Activated CD8-positive, alpha-beta memory T cell treated with anti-CD3 and anti-CD28 coated beads, Interleukin-2, amount 50 U/mL, for 48 hours (primary cell): ENCODE measurements at regions not wholly inside any gene's neighbourhood (a gene's known extent, or its start where the extent isn't known, plus 50 kb on each side); places are given as distances from the start of the nearest gene placed in this dataset.
A peak's percentile ranks its signal among the peaks of the same experiment; 100 is the strongest.
"Not testable (repeated sequence)": the region's sequence is repeated elsewhere in the genome, so short reads cannot be mapped to it uniquely, and the experiment has no call there.

Source experiments
- DNase-seq: peaks from one replicate; pipeline ENCODE4 v3.0.0-alpha.2; 2020

DNA sequence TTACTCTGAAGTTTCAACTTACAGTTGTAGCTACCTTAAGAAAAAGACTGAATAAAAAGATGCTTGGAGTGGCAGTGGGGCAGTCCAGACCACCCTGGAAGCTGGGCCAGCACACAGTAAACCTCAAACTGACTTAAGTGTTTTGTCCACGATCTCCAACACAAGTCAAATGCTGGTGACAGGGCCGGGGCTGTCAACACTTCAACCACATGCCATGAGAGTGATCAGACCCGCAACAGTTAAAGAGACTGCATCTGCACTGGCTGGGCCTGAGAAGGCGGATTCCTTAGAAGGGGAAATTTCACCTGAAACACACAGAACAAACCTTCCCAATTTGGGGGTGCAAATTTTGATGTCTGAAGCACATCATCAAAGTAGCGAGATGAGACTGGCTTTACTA, 223.5 kb upstream of the CAND1 start:
- DNase-seq = no peak

DNA sequence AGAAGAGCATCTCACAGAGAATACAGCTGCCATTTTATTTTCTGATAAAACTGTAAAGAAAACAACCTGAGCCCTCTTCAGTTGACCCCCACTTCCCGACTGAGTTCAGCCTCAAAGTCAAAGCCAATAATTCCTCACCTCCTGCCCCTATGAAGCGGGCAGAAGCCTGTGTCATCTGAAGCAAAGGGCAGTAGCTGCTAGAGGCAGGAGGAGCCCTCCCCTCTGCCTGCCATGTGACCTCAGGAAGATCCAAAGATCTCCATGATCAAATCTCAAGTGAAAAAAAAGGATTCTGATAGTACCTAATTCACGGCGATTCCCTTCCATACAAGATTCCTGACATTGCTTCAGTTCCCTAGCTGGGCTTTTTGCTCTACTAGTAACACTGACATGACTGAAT, 223.1 kb upstream of the CAND1 start:
- DNase-seq = no peak

DNA sequence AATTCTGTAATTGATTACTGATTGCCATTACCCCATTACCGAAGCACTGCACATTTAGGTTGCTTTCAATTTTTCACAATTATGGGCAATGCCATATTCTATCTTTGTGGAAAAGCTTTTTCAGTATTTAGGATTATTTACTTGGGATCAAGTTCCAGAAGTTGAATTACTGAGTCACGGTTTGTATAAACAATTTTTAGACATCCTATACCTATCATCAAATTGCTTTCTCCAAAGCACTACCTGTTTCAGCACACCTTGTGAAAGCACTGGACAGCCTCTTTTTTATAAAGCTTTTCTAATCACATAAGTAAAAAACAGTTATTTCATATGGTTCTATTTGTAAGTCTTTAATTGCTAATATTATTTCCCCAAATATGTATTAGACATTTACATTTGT, 221.5 kb upstream of the CAND1 start:
- no peak for DNase-seq

DNA sequence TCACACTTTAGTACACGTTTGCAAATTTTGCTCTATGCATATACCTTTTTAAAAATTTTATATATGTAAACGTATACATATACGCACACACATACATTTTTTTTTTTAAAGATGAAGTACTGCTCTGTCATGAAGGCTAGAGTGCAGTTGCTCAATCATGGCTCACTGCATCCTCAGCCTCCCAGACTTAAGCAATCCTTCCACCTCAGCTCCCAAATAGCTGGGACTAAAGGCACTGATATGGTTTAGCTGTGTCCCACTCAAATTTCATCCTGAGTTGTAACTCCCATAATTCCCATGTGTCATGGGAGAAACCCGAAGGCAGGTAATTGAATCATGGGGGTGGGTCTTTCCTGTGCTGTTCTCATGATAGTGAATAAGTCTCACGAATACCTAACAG, 220.8 kb upstream of the CAND1 start:
- DNase-seq = no peak

DNA sequence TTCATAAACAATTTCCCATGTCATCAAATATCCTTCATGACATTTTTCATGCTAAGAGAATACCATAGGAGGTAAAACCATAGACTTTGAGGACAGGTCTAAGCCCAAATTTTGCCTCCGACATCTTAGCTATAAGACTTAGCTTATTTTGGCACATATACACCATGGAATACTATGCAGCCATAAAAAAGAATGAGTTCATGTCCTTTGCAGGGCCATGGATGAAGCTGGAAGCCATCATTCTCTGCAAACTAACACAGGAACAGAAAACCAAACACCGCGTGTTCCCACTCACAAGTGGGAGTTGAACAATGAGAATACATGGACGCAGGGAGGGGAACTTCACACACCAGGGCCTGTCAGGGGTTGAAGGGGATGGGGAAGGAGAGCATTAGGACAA, 220.0 kb upstream of the CAND1 start:
- not testable (repeated sequence) for DNase-seq

DNA sequence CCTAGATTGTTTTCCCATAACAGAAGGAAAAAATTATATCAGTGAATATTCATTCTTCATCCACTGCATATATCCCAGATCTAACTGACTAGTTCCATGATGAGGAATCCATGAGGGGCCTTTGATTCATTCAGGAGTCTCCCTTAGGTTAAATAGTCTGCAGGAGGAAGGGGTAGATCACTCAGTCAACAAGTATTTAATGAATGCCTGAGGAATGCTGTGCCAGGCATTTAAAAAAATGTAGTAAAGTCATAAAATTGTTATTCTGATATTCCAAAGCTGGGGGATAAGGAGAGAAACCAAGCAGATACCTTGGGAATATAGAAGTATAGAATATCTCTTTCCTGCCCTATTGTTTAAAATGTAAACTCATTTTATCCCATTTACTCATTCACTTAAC, 216.2 kb upstream of the CAND1 start:
- no peak for DNase-seq

DNA sequence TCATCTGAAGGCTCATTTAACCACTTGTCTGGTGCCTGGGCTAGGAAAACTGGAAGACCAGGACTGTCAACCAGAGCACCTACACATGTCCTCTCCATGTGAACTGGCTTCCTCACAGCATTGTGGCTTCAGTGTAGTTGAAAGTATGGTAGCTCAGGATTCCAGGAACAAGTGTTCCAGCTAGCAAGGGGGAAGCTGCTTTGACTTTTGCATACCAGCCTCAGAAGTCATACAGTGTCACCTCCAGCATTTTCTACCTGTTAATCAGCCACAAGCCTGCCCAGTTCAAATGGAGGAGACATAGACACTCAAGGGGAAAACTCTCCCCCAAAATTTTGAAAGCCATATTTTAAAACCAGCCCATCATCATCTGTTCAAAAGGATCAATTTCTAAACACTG, 212.8 kb upstream of the CAND1 start:
- no peak for DNase-seq

DNA sequence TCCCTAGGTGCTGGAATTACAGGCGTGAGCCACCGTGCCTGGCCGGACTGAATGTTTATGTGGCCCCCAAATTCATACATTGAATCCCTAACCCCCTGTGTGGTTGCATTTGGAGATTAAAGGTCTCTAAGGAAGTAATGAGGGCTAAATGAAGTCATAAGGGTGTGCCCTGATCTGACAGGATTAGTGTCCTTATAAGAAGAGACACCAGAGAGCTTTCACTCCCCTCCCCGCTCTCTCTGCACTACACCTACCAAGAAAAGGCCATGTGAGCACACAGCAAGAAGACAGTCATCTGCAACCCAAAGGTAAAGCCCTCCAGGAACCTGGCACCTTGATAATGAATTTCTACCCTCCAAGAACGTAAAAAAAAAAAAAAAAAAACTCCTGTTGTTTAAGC, 212.1 kb upstream of the CAND1 start:
- no peak for DNase-seq

DNA sequence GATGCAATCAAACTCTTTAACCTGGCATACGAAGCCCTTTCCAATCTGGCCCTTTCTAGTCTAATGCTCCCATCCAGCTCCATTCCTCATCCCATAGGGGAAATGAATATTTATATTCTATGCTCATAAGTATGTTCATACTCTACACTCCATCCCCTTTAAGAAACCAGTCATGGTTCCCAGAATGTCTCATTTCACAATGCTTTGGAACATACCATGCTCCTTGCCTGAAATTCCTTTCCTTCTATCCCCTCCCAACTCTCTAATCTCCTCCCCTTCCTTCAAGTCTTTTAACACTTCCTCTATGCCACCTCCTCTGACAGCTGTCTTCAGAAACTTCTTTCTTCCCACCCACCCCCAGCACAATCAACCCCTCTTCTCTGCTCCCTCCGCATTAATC, 207.0 kb upstream of the CAND1 start:
- no peak for DNase-seq

DNA sequence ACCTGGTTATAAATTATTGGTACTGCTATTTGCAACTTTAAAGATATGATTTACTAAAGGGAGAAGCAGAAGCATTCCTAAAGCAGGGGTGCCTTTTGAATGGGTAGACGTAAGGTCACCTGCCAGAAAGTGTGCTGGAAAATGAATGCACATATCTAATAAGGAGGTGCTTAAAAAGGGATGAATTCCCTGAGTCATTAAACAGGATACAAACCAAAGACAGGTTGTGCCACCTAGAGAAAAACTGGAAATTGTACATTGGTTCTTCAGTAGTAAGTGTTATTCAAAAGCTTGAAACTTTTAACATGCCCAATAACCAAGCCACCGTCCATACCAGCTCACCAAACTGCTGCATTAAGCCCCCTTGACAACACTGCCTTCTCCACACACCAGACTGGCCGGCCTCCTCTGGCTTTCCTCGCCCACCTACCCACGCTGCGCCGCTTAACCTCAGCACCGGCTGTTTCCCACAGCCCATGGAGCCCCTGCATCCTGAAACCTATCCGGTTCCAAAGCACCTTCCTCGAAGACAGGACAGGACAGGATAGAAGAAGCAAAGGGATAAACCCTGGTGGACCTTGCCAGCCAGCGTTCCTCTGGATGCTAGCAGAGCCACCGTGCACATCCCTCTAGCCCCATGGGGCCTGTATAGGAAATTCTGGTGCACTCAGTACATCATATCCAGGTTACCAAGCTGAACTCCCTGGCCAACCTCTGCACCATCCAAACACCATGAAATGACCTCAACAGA, 201.5 kb upstream of the CAND1 start:
- DNase-seq = peak; percentile 51

DNA sequence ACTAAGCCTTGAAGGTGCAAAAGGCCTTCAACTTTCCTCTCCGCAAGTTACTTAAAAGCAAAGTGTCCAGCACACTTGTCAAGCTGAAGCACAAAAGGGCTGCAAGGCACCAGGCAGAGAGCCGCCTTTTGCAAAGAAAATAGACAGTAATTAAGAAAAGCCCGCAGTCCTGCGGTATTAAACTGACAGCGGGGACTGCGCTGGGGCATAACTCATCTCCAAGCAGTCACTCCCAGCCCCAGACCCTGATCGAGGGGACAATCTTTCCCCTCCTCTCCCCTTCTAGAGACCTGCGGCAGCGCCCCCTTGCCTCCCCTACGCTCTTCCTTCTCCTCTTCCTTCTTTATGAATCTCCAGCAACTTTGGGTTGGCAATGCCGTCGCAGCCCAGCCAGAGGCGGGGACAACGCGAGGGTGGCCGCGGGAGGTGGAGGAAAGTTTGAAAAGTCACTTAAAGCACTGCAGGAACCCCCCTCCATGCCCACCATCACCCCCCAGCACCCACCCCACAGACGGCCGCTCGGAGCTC, 200.9 kb upstream of the CAND1 start:
- peak; percentile 55 for DNase-seq

DNA sequence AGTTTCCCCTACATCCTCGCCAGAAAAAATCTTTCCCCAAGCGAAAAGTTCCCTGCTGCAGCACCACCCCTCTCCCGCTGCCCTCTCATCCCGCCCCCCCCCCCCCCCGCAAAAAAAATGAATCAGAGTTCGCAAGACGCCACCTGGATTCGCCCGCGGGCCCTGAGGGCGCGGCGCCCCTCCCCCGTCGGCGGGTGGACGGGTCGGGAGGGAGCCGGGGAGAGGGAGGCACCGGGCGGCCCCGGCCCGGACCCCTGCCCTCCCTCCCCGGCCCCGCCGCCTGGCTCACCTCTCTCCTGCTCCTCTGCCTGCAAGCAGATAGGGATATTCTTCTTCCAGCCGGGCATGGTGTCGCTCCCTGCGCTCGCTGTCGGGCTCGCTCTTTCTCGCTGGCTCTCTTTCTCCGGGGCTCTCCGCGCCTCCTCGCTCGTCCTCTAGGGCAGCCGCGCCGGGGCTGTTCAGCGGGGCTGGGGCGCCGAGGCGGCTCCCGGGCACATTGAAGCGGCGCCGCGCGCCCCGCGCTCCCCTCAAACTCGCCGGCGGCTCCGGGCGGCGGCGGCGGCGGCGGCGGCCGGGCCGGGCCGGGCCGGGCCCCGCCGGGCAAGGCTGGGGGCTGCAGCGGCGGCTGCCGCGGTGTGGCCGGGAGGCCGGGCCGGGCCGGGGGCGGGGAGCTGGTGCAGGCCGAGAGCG, 200.3 kb upstream of the CAND1 start:
- DNase-seq = peak; percentile 74

DNA sequence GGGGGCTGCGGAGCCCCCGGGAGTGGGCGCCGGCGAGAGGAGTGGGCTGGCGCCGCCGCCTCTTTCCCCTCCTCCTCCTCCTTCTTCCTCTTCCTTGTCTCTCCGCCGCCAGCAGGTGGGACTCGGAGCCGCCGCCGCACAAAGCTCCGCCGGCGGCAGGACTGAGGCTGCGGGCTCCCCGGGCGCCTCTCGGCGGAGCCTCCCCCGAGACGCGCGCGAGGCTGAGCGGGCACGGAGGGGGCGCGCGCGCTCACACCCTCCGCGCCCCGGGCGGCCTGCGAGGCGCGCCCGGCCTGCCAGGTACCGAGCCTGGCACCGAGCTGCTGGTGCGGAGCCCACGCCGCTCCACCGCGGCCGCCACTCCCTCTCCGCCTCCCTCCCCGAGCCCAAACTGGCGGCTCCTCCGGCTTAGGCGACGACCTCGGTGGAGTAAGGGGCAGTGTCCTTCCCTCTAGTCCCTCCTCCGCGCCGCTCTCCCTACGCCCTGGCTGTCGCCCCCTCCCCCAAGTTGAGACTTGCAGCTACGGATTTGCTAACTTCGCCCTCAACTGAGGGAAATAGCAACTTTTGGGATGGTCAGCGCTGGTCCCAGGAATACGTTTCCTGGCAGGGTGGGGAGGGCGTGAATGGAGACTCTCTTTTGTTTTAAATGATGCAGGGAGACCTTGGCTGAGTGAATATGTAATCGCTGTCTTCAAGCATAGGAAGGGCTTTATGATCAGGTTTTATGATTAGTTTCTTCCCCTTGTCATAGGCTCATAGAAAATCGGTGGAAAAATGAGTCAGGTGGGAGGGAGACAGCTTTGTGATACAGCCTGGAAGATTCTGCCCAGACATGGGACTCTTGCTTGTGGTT, 199.5 kb upstream of the CAND1 start:
- peak; percentile 73 for DNase-seq

DNA sequence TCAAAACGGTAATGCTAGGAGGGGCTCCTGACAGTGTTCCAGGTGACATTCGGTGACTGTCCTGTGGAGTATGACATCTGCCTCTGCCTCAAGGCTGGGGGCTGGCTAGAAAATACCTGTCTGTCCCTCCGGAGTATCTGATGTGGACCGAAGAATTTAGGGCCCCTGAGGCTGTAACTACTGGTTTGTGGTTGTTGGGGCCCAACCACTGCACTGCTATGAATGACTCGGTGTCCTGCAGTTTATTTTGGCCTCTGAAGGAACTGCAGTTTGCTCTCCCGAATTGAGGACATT, 198.9 kb upstream of the CAND1 start:
- no peak for DNase-seq

DNA sequence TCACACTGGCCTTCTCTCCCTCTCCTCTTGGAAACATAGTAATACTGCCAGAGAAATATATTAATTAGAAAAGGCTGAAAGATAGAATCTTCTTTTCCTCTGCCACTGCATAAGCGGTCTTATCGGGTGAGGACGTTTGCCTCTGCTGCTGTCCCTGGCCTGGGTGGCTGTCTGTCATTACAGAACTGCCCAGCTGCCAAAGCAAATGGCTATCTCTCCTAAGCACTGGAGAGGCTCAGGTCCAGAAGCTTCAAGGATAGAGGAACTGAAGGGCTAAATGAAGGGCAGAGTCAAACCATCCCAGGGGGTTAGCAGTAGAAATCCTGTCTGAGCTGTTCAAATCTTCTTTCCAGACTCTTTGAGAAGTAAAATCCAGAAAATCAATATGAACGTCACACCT, 198.6 kb upstream of the CAND1 start:
- DNase-seq = no peak

DNA sequence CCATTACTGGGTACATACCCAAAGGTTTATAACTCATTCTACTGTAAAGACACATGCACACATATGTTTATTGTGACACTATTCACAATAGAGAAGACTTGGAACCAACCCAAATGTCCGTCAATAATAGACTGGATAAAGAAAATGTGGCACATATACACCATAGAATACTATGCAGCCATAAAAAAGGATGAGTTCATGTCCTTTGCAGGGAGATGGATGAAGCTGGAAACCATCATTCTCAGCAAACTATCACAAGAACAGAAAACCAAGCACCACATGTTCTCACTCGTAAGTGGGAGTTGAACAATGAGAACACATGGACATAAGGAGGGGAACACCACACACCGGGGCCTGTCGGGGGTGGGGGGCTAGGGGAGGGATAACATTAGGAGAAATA, 196.9 kb upstream of the CAND1 start:
- not testable (repeated sequence) for DNase-seq

DNA sequence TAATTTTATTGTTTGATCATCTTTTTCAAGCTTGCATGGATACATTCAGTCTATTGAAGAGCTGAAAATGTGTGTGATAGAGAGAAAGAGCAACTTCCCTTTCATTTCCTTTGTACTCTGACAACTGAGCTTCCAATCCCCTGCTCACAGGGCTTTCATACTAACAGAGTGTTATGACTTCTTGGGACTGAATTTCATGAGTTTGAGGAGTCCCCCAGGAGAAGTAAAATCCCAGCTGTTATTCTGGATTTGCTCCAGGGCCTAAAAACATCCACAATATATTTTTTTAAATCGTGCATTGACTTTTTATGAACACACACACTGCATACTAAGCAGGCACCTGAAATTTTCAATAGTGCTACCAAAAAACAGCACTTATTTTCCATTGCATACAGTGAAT, 195.8 kb upstream of the CAND1 start:
- no peak for DNase-seq

DNA sequence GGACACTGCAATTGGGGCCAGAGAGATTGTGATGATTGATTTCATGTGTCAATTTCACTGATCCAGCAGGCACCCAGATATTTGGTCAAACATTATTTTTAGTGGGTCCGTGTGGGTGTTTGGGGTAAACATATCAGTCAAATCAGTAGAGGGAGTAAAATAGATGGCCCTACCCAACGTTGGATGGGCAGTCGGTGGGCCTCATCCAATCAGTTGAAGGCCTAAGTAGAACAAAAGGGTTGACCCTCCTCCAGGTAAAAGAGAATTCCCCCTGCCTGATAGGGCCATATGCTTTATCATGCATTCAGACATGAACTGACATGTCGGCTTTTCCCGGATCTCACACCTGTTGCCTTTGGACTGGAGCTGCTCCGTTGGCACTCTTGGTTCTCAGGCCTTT, 195.1 kb upstream of the CAND1 start:
- no peak for DNase-seq

DNA sequence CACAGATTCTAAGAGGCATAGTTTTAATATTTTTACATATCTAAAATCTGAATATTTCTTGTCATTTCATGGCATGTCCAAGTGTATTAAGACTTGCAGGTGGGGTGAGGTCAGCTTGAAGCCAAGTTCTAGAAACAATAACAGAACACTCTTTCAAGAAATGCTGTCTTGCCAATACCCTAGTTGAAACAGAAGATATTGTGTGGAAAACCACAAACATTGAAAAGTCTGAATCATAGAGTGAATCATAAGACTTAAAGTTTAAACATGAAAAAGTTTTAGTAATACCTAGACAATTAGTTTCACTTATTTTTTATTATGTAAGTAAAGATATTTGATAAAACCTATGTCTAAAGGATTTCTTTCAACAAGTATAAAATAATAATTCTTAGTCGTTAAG, 191.5 kb upstream of the CAND1 start:
- no peak for DNase-seq

DNA sequence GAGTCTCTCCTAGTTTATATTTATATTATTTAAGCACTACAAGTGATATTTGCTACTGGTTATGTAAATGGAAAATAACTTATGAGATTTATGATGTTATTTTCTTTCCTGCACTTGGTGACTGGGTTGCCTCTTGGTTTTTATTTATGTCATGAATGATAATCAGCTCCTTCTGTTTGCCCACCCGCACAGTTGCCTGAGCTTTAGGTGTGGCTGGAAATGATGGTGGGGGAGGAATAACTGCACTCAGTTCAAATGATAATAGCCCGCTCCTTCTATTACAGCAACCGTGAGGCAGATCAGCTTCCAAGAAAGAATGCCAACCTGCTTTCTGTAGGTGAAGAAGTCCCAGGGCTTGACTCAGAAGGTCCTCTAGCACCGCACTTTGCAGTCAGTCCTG, 190.2 kb upstream of the CAND1 start:
- no peak for DNase-seq

DNA sequence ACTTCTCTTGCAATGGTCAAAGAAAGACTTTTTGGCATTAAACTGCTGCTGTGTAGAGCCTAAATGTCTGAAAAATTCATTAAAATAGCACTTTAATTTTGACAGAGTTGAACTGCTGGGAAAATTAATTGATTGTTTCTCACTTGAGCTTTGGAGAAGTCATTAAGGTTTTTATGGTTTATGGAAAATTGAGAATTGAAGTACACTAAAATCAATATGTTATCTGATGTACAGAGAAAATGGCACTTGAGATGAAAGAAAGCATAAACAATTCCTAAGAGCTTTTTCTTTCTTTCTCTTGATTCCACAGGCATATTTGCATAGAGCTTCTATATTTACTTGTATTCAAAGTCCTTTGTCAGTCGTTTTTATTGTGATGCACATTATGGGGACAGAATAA, 188.5 kb upstream of the CAND1 start:
- DNase-seq = no peak

DNA sequence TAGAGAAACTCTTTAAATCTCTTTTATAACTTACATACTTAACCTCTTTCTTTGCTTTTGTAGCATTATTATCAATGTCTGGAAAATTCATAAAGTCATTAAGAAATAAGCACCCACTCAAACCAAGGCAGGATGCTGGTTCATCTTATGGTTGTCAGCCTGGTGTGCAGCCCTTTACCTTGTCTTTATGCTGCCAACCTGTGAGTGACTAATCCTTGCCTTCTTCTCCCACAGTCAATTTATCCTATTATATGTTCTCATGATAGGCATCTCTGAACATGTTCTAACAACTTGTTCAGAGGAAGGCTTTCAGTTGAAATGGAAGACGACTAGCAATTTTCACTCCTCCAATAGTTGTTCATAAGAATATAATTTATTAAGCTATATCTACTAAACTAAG, 186.9 kb upstream of the CAND1 start:
- no peak for DNase-seq

DNA sequence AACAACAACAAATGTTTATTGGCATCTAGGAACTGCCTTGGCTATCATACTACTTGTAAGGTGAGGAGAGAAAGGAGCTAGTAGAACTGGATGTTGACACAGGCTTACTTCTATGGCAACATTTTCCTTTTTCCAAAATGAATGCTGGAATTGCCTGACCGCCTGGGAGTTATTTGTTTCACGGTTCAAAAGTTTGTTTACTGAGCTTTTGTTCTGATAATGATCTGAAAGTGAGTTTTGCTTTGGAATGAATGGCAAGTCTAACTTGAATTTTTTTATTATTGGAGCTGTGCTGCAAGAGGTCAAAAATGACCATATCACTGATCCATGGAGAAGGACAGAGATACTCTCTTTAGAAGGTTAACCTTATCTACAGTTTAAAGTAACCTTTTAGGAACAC, 183.5 kb upstream of the CAND1 start:
- no peak for DNase-seq

DNA sequence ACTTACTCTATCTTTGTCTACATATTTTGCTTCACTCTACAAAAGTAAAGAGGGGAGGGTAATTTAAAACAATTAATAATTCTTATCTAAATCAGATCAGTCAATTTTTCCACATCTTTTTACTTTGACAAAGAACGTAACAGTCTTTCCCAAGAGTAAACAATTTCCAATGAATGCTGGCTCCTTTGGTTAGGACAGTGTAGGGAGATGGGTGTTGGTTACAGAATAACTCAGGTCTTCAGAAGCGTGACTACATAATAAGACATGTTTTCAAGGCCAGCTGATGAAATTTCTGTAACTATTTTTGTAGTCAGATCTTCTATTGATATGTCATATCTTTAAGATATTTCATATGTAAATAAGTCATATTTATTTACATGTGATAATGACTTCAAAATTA, 183.0 kb upstream of the CAND1 start:
- no peak for DNase-seq
